ENCODE measurements at regions not wholly inside any gene's neighbourhood (a gene's known extent, or its start where the extent isn't known, plus 50 kb on each side); places are given as distances from the start of the nearest gene placed in this dataset.

- Histone ChIP-seq H3K27ac (no peak overlapping the region), H3K9me3 (no peaks in the 10 kb centered on the region), H3K27me3 (replicated peaks in 1 of 7) (no peaks in the 10 kb centered on the region), H3K4me3 (no peak overlapping the region), H3K36me3 (no peaks in the 10 kb centered on the region), H3K4me1 (peaks cover 0 to 25% (median 6%) of the 10 kb centered on the region in 6 donors)
- TF ChIP-seq POLR2A (IDR thresholded peaks at IDR 0.05) (no peak), POLR2AphosphoS5 (IDR thresholded peaks at IDR 0.05) (no peak), CTCF (IDR thresholded peaks at IDR 0.05 in 8 of 11, conservative IDR thresholded peaks at IDR 0.05 in 3 of 11) (no peak)
- 91 to 96% (median 93%) methylated on average over 8 of the region's 8 CpGs for WGBS, 5 donors
- DNase-seq, result no peak
- intact Hi-C loops (cut with DNase I; ENCODE audit: low total_unique reads), result no loop called here
Measured at GRCh38 chr5:159800131-159800840, 116.0 kb upstream of the ADRA1B start.

GRCh38 chr5:159801303-159801702 is 115.0 kb upstream of the ADRA1B start:
- H3K4me3 ChIP-seq, result no peak overlapping the region
- no peaks in the 10 kb centered on the region for H3K9me3 ChIP-seq
- no peaks in the 10 kb centered on the region for H3K36me3 ChIP-seq
- peaks cover 0 to 29% (median 6%) of the 10 kb centered on the region in 6 donors for H3K4me1 ChIP-seq
- 80 to 90% (median 86%) methylated on average over 8 of the region's 8 CpGs for WGBS, 5 donors
- no peak overlapping the region for H3K27ac ChIP-seq
- no peaks in the 10 kb centered on the region for H3K27me3 ChIP-seq (replicated peaks in 1 of 7)
- no peak for DNase-seq
- TF ChIP-seq CTCF (IDR thresholded peaks at IDR 0.05 in 8 of 11, conservative IDR thresholded peaks at IDR 0.05 in 3 of 11) (no peak), POLR2AphosphoS5 (IDR thresholded peaks at IDR 0.05) (no peak), POLR2A (IDR thresholded peaks at IDR 0.05) (no peak)
- intact Hi-C loops (cut with DNase I; ENCODE audit: low total_unique reads), result no loop called here

- Histone ChIP-seq H3K36me3 (no peaks in the 10 kb centered on the region), H3K4me1 (peaks cover 0 to 29% (median 3%) of the 10 kb centered on the region in 6 donors), H3K9me3 (peaks cover 0 to 6% (median 0%) of the 10 kb centered on the region in 8 donors), H3K4me3 (no peak overlapping the region), H3K27me3 (replicated peaks in 1 of 7) (no peaks in the 10 kb centered on the region), H3K27ac (peak overlapping the region in 1 of 8 donors; percentile 12)
- TF ChIP-seq POLR2A (IDR thresholded peaks at IDR 0.05) (no peak), POLR2AphosphoS5 (IDR thresholded peaks at IDR 0.05) (no peak), CTCF (IDR thresholded peaks at IDR 0.05 in 8 of 11, conservative IDR thresholded peaks at IDR 0.05 in 3 of 11) (no peak)
- 12 to 26% (median 23%) methylated on average over 1 of the region's 1 CpG for WGBS, 5 donors
- intact Hi-C loops (cut with DNase I; ENCODE audit: low total_unique reads), result no loop called here
- DNase-seq, result no peak
Measured at GRCh38 chr5:159802661-159803060, 113.6 kb upstream of the ADRA1B start.

- TF ChIP-seq CTCF (IDR thresholded peaks at IDR 0.05 in 8 of 11, conservative IDR thresholded peaks at IDR 0.05 in 3 of 11) (no peak), POLR2A (IDR thresholded peaks at IDR 0.05) (no peak), POLR2AphosphoS5 (IDR thresholded peaks at IDR 0.05) (no peak)
- peaks cover 0 to 6% (median 0%) of the 10 kb centered on the region in 8 donors for H3K9me3 ChIP-seq
- H3K4me3 ChIP-seq, result no peak overlapping the region
- peaks cover 0 to 29% (median 1%) of the 10 kb centered on the region in 6 donors for H3K4me1 ChIP-seq
- intact Hi-C loops (cut with DNase I; ENCODE audit: low total_unique reads), result no loop called here
- no peak overlapping the region for H3K27ac ChIP-seq
- DNase-seq, result no peak
- no peaks in the 10 kb centered on the region for H3K27me3 ChIP-seq (replicated peaks in 1 of 7)
- H3K36me3 ChIP-seq, result no peaks in the 10 kb centered on the region
- WGBS, 5 donors, result 72 to 88% (median 86%) methylated on average over 1 of the region's 1 CpG
Measured at GRCh38 chr5:159804121-159804520, 112.2 kb upstream of the ADRA1B start.
